ENCODE measurements at regions not wholly inside any gene's neighbourhood (a gene's known extent, or its start where the extent isn't known, plus 50 kb on each side); places are given as distances from the start of the nearest gene placed in this dataset.
"Not testable (repeated sequence)": the region's sequence is repeated elsewhere in the genome, so short reads cannot be mapped to it uniquely, and the experiment has no call there.

DNA sequence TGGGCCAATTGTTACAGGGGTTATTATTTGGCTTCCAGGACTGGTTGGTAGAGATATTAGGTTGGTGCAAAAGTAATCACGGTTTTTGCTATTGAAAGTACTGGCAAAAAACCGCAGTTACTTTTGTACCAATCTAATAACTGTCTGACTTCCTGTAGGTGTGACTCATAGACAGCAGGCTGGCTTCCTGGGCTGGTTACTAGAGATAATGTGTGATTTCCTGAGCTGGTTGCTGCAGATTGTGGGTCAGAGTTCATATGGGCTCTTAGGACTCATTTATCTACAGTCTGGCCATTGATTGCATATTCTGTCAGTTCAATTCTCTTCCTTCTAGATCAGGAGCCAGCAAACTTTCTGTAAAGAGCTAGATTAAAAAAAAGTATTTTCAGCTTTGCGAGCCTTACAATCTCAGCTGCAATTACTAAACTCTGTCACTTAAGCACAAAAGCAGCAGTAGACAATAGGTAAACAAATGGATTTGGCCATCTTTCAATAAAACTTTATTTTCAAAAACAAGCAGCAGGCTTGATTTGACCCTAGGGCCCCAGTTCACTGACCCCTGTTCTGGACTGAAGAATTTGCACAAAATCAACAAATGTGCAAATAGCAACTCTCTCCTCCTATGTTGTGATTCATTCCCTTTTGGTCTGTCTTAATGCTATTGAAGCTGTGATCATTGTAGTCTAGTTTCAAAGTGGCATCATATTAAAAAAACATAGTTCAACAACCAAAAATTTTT lies 50.8 kb upstream of the BOD1L1 start:
- no peak for DNase-seq

DNA sequence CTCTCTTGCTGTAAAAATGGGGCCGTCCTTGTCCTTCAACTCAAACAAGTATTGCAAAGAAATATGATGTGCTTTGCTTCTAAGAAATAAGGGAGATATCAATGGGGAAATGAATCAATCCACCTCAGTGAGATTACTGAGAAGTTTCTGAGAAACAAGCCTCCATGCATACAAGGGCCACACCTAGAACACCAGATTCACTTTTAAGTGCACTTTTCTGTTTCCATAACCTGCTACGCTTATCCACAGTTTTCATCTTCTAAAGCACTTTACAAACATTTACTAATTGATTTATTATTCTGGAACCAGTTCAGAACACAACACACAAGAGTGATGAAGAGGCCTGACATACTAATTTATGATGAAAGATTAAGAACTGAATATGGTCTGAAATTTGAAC lies 54.0 kb upstream of the BOD1L1 start:
- no peak for DNase-seq

DNA sequence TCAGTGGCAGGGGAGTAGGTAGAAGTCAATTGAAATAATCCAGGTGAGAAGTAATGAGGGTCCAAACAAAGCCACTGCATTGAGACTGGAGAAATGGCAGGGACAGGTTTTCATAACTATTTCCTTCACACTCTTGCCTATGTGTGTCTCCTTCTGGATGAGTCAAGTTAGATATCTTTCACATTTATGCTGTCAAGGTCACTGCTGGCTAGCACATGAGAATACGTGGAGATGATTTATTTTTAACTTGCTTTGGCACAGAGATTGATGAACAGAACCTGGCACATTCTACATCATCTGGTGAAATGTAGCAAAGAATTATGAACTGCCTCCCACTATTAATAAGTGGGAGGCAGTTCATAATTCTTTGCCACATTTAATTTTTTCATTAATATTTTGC lies 66.7 kb upstream of the BOD1L1 start:
- no peak for DNase-seq

DNA sequence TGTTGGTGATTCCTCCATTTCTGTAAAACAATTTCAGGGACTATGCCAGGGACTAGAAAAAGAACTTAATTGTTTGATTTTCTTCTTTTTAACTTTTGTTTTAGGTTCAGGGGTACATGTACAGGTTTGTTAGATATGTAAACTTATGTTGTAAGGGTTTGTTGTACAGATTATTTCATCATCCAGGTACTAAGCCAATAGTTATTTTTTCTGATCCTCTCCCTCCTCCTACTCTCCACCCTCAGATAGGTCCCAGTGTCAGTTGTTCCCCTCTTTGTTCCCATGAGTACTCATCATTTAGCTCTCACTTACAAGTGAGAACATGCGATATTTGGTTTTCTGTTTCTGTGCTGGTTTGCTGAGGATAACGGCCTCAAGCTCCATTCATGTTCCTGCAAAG lies 70.8 kb upstream of the BOD1L1 start:
- DNase-seq, result no peak

DNA sequence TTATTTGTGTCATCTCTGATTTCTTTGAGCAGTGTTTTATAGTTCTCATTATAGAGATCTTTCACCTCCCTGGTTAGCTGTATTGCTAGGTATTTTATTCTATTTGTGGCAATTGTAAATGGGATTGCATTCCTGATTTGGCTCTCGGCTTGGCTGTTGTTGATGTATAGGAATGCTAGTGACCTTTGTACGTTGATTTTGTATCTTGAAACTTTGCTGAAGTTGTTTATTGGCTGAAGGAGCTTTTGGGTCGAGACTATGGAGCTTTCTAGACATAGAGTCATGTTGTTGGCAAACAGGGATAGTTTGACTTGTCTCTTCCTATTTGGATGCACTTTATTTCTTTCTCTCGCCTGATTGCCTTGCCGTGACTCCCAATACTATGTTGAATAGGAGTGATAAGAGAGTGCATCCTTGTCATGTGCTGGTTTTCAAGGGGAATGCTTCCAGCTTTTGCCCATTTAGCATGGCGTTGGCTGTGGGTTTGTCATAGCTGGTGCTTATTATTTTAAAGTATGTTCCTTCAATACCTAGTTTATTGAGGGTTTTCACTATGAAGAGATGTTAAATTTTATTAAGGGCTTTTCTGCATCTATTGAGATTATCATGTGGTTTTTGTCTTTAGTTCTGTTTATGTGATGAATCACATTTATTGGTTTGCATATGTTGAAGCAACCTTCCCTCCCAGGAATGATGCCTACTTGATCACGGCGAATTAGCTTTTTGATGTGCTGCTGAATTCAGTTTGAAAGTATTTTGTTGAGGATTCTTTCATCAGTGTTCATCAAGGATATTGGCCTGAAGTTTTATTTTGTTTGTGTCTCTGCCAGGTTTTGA lies 72.7 kb upstream of the BOD1L1 start:
- DNase-seq, result no peak

DNA sequence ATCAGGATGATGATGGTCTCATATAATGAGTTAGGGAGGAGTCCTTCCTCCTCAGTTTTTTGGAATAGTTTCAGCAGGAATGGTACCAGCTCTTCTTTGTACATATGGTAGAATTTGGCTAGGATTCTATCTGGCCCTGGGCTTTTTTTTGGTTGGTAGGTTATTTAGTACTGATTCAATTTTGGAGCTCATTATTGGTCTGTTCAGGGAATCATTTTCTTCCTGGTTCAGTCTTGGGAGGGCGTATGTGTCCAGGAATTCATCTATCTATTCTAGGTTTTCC lies 73.3 kb upstream of the BOD1L1 start:
- not testable (repeated sequence) for DNase-seq

DNA sequence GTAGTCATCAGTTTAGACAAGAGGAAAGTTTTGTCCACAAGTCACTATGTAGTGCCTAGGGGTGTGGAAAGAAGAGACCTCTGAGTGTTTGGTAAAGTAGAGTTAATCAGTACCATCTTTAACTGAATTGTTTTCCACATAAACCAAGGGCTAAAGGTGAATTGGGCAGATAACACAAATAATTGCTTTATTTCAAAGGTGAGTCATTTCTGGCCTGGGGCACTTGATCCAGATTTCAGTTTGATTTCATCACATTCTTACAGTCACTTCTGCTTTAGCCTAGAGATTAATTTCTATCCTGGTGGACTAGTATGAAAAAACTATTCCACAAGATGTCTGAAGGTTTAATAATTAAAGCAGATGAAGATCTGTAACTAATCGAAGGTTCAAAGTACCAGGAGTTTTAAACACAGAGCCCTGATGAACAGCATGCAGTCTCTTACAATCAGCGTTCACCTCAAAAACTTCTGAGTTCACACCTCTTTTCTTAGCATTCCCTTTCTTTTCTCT lies 74.5 kb upstream of the BOD1L1 start:
- DNase-seq, result no peak

DNA sequence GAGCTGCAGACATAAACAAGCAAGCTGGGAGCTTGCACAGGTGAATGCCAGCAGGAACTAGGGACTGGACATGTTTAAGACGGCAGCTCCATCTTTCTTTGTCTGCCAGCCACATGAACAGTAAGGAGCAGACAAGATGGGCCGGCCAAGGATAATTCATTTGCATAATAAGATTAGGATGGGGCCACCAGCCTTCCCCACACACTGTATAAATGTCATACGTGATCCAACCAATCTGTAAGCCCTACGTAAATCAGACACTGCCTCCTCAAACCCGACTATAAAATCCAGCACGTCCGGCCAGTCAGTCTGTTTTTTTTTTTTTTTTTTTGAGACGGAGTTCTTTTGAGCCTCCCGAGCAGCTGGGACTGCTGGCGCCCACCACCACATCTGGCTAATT lies 75.6 kb upstream of the BOD1L1 start:
- no peak for DNase-seq

DNA sequence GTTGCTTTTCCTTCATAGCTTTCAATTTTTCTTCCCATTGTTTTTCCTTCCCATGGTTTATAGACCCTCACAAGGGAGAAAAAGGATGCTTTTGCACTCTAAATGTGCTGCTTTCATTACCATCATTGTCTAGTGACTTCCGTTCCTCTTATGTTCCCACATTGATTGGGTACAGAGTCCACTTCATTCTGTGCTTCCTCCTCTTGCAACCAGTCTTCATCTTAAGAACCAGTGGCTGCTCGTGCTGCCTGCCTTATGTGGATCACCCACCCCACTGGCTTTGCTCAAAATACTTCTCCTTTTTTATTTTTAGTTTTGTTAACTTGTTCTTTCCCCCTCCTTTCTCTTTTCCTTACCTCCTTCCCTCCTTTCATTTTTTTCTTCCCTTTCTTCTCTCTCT lies 76.5 kb upstream of the BOD1L1 start:
- DNase-seq, result no peak

DNA sequence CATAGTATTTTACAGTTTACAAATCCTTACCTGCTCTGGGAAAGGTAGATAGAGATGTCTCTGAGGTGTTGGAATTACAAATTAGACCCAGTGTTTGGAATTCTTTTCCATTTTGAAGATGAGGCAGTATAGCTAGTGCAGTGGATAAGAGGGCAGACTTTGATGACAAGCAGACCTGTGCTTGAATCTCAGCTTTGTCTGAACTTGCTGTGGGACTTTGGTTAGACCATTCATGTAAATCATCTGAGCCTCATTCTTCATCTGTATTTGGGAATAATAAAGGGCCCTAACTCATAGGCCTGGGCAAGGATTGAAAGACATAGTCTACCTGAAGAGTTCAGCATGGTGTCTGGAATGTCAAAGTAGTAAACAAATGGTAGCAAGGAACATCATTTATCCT lies 77.2 kb upstream of the BOD1L1 start:
- DNase-seq, result no peak

DNA sequence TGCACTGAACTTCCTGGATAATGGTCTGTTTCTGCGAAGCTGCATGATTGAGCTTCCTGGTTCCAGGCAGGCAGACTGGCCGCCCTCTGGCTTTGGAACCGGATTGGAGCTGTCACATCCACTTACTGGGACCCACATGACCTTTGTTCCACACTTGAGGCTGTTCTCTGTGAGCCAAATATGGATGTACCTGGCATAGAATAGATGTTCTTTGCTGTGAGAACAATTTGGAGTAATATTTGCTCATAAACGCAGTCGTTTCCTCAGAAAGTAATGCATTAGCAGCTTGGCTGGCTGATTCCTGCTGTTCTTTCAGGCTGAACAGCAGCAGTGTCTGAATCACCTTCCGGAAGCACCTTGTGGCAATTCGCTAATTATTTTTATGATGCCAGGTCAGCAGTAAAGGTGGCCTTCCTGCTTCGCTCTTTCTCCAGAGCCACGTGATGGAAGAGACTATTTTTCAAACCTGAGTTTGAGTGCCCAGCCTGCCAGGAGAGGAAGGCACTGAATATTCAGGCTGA lies 78.1 kb upstream of the BOD1L1 start:
- DNase-seq, result peak; percentile 71

DNA sequence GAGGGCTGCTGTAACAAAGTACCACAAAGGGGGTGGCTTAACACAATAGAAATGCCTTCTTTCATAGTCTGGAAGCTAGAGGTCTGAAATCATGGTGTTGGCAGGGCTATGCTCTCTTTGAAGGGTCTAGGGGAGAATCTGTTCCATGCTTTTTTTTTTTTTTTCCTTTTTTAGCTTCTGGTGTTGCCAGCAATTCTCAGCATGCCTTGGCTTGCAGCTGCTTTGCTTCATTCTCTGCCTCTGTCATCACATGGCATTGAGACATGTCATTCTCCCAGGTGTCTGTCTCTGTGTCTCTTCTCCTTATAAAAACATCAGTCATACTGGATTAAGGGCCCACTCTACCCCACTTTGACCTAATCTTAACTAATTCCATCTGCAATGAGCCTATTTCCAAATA lies 78.6 kb upstream of the BOD1L1 start:
- DNase-seq, result no peak

DNA sequence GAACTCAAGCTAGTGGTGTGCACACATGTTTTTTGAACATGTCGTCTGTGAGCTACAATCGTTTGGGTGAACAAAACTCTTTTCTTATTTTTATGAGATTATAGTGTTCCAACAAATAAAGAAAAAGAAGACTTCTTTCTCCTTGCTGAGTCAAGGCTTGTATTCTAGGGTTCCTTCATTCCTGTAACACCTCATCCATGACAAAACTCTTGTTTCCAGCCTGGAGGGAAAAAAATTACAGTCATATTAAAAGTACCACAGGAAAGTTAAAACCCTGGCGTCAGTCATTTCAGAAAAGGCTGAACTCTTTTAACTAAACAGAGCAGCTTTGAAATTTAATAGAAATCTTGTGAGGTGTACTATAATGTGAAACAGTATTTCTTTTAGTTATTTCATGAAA lies 79.2 kb upstream of the BOD1L1 start:
- DNase-seq, result no peak

DNA sequence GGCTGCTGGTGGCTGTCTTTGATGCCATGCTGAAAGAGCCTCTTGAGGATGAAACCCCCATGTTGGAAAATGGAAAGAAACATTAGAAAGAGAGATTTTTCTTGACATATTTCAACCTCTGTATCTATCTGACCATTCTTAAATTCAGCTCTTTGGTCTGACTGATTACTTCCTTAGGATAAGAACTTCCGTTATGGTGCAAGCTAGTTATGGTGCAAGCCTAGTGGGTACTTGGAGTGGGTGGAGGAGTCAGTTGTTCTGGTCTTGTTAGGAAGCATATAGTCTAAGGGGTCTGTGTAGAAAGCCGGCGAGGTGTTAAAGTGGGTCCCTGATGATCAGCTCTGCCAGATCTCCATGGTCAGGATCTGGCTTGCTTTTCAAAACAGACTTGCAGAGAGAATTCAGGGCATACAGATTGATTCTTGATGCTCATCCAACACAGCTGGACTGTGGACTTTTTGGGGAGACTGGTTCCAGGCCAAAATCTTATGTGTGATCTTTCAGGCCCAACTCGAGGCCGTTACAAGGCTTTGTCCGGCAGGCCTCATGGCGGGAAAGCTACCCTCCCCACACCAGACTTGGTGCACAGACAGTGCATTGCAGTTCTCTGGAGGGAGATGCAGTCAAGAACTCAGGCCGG lies 82.8 kb upstream of the BOD1L1 start:
- no peak for DNase-seq

DNA sequence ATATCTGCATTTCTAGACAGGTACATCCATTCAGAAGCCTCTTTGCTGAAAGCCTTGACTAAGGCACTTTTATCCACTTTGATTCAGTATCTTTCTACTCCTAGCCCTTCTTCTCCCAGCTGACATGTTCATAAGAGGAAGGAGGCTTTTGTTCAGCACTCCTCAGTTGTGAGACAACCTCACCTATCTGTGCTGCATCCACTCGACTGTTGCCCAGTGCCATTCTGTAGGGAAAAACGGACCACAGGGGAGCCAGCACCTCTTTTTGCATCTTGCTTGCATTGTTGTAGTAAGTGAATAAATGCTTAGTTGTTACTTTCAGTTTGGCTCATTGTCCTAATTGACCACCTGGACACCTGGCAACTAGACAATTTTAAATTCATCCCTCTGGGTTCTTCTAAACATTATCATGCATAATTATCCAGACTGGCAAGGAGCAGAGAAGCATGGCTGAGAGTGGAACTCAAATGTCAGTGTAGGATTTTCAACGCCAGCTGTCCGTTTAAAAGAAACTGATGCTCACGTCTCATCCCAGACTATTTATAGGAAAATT lies 83.8 kb upstream of the BOD1L1 start:
- DNase-seq, result no peak

DNA sequence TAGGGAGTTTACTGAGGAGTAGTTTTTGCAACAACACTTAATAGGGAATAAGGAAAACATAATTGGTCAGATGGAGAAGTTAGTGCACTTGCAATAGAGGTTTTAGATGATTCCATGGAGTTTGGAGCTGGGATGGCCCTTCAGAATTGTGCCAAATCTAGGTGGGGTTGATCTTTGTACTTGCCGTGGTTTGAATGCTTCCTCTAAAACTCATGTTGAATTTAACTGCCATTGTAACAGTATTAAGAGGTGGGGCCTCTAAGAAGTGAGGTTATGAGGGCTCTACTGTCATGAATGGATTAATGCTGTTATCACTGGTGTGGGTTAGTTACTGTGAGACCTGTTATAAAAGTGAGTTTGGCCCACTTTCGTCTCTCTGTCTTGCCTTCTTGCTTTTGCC lies 94.4 kb upstream of the BOD1L1 start:
- no peak for DNase-seq

DNA sequence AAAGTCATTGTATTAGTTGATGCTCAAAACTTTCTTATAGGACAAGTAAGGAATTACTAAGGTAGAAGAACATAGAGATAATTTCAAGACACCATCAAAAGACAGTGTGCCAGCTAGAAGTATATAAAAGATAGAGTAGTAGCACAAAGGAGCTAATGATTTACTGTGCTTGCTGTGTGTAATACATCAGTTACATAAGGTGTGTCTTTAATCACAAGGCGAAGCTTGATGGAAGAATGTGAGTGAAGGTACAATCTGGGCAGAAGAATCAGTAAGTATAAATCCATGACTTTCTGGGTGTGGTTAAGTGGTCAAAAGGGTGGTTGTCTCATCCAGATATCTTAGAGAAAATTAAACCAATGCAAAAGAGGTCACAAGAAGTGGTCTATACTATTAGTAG lies 95.1 kb upstream of the BOD1L1 start:
- no peak for DNase-seq

DNA sequence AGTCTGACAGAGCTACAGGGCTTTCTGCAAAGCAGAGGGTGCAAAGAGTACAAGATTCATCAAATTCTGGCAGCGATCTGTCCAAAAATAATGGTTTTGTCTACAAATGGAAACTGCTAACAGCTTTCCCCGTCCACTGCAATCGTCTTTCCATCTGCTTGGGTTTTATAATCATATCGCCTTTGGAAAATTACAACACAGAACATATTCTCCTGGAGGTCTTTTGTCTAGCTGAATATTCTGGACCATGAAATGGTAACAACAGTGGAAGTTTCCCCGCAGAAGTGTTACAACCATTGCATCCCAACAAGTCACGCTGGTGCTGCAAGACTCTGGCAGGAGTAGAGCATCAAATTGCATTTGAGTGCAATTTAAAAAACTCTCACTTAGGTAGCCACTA lies 101.2 kb upstream of the BOD1L1 start:
- no peak for DNase-seq

DNA sequence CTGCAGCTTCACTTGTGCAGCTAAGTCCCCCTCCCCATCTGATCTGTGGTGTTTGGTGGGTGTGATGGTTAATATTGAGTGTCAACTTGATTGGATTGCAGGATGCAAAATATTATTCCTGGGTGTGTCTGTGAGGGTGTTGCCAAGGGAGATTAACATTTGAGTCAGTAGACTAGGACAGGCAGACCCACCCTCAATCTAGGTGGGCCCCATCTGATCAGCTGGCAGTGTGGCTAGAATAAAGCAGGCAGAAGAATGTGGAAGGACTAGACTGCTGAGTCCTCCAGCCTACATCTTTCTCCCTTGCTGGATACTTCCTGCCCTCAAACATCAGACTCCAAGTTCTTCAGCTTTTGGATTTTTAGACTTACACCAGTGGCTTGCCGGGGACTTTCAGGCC lies 103.5 kb upstream of the BOD1L1 start:
- DNase-seq, result no peak

DNA sequence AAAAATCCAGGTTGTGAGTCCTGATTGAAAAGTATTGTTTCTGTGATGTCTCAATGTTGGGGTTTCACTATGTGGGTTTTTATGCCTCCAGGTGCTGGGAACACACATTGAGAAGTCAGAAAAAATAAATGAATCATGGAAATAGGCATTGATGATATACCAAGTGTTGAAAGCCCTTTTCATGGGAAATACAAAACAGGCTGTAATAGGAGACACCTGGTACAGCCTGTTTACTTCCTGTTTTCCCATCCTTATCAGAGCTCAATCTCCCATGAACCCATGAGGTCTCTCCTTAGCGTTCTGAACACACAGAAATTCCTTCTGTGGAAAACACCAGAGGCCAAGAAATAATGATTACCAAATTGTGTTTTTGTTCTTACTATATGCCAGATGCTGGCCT lies 106.3 kb upstream of the BOD1L1 start:
- no peak for DNase-seq

DNA sequence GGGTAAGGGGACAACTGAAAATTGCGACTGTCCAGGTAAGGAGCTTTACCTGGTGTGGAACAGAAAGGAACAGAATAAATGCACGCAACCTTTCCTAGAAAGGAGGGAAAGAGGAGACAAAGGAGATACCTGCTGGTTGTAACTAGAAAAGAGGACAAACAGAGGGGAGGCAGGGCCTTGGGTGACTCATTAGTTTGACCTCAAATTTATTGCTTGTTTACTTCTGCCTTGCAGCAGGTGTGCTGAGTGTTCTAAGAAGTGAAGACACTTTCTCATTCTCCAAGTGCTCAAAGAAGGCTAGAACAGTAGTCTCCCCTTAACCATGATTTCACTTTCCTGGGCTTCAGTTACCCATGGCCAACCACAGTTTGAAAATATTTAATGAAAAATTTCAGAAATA lies 123.1 kb upstream of the BOD1L1 start:
- DNase-seq, result no peak

DNA sequence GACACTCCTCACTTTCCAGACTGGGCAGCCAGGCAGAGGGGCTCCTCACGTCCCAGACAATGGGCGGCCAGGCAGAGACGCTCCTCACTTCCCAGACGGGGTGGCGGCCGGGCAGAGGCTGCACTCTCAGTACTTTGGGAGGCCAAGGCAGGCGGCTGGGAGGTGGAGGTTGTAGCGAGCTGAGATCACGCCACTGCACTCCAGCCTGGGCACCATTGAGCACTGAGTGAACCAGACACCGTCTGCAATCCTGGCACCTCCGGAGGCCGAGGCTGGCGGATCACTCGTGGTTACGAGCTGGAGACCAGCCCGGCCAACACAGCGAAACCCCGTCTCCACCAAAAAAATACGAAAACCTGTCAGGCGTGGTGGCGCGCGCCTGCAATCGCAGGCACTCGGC lies 134.1 kb upstream of the BOD1L1 start:
- DNase-seq, result not testable (repeated sequence)

DNA sequence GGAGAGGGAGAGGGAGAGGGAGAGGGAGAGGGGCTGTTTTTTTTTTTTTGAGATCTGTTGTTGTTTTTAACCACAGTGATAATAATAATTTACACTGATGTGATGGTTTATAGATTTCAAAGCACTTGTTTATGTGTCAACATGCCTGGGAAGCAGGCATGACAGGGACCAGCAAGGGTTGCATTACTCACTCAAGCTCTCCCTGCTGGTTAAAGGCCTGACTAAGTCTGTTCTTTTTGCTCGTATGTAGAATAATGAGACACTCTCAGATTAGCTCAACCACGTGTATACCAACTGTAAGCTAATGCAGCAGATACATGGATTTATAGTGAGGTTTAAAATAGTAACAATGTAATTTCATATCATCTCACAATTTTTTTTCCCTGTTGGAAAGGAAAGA lies 134.6 kb upstream of the BOD1L1 start:
- no peak for DNase-seq

DNA sequence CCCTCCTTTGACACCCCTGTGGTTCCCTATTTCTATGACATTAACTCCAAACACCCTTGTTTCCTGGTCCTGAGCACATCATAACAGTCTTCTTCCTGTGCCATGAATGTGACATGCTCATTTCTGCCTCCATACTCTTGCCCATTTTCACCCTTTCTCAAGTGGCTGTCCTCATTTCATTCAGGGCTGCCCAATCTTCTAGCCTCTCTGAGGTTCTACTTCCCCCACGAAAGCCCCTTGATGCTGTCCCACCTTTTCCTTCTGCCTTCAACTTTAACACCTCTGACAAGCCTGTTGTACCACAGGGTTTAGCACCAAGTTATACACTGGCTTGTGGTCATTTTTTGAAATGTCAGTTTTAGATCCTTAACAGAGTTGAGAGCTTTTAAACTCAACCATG lies 136.2 kb upstream of the BOD1L1 start:
- DNase-seq, result no peak
